Hematopoietic multipotent progenitor cell treated with erythropoietin and hydrocortisone succinate and interleukin-3 and kit ligand, for 8 days (in vitro differentiated cells): ENCODE measurements at regions not wholly inside any gene's neighbourhood (a gene's known extent, or its start where the extent isn't known, plus 50 kb on each side); places are given as distances from the start of the nearest gene placed in this dataset.

ENCODE experiments used
- DNase-seq: peaks from one replicate; pipeline ENCODE4 v3.0.0-alpha.2; 2015

DNA sequence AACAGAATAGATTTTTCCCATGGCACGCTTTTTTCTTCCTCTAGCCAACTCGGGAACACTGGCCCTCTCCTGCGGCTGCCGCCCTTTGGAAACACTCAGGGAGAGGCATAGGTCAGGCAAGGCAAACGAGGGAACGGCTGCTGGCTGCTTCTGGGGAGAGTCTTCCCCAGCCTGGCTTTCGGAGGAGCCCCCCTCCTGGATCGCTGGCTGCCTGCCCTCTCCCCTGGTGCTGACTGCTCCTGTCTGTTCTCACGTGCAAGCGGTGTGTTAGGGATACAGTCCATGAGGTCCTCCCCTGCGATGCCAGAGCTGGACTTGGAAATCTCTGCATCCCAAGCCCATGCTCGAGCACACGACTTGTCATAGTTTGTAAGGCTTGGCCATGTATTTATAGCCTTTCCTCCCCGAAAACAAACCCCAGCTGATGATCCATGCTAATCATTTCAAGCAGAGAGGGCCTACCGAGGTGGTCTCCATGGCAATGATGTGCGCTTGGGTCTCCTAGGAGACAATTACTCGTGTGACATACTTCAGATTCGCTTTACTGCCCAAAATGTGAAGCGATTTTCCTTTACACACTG is 315.6 kb upstream of the ATP10A start:
- DNase-seq = no peak

DNA sequence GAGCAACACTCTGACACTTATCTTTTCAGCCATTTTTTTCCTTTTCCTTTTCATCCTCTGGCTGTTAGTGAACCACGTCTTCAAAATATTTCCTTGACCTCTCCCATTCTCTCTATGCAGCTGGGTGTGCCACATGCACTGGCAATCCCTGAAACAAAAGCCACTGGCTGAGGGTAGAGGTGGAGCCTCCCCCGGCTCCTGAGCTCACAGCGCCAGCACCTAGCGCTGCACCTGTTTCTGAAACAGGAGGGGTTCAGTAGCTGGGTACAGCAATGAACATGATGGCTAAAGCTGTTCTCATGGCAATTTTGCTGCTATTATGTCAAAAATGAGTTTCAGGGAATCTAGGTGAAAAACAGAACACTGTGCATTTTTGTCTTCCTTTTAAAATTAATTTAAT is 314.7 kb upstream of the ATP10A start:
- DNase-seq = no peak

DNA sequence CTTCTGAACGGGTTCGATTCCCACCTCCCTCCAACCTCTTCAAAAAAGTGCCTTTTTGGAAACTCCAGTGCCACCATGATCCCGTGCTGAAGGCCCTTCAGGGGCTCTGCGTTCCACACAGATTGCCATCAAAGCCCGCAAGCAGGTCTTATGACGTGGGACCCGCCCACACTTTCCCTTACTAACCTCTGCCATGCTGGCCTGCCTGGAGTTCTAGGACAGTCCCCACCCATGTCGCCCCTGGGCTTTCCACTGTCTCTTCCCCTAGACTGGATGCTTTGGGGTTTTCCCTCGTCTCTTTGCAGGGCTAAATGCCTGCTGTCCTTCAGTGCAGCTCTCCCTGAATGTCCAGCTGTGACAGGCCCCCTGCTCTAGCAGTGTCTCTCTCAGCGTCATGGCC is 313.7 kb upstream of the ATP10A start:
- no peak for DNase-seq

DNA sequence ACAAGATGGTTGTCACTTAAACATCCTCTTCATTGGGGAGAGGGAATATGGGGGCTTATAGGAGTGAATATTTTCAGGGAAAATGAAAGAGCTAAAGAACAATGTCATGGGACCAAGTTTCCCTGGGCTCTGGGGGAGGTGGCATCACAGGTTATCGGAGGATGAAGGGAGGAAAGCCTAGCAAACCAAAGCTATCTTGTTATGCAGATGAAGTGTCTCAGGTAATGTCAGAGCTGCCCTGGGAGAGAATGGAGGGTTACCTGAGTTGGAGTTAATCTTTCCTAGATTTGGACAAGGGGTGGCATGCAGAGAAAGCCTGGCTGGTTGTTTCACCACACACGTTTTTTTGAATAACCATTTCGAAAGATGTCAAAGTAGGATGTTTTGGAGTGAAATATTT is 308.1 kb upstream of the ATP10A start:
- no peak for DNase-seq

DNA sequence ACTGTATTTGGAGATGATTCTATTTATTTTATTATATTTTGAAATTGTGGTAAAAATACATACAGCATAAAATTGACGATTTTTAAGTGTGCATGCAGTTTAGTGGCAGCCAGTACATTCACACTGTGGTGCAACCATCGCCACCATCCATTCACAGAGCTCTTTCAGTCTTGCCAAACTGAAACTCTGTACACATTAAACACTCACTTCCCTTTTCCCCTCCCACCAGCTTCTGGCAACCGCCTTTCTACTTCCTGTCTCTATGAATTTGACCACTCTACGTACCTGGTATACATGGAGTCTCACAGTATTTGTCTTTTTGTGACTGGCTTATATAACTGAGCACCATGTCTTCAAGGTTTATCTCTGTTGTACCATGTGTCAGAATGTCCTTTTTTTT is 303.3 kb upstream of the ATP10A start:
- no peak for DNase-seq

DNA sequence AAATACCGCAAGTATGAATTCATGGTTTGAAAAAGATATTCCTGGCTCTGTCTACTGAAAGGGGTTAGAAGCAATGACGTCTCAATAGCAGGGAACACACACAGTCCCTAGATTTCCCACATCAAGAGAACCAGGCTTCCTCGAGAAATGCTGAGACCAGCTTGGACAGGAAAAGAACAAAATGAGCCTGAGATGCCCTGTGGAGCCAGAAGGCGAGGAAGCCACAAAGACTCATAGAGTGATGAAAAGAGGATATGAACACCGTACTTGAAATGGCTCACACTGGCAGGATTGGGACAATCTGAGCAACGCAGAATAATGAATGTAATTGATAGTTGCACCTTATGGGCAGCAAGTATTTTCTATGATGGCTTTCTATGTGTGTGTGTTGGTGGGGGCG is 302.4 kb upstream of the ATP10A start:
- DNase-seq = no peak

DNA sequence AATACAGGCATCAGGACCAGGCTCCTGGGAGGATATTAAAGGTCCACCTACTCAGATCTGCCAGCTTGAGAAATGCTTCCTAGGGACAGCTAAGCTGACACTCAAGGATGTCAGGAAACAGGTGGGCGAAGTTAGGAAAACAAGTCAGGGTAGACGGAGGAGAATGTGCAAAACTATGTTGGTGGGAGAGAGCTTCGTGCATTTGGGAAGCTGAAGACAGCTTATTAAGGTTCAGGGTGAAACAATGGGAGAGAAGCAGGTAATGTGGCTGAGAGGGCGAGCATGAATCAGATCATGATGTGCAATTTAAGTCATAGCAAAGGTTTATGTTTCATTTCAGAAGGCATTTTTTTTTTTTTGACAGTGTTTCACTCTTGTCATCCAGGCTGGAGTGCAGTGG is 297.2 kb upstream of the ATP10A start:
- no peak for DNase-seq

DNA sequence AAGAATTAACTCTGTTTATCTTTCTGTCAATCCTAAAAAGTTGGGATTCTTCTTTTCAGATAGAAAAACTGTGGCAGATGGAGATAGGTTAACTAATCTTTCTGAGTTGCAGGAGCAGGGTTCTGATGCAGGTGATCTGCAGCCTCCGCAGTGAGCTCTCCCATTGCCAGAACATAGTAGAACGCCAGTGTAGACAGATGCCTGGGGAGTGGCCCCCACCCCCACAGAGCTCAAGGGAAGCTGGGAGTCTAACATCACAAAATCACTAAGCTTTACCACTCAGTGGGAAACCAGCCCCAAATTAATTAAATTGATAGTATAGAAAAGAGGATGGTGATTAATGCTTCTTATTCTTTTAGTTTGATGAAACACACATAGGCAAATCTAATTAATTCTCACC is 295.0 kb upstream of the ATP10A start:
- no peak for DNase-seq

DNA sequence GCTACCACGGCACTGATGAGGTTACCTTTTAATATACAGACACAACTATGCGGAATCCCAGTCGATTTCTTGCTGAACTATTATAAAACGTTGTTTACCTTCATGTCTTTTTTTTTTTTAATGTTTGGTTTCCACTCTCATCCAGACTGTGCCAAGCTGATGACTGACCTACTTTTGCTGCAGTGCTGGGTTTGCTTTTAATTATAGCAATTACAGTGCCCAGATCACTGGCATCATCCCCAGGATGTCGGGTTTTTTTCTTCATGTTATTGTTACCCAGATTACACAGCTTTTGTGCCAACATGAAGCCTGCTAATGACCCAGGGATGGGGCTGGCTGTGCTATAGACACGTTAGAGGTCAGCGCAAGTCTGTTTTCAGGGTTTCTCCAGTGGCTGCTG is 294.0 kb upstream of the ATP10A start:
- no peak for DNase-seq

DNA sequence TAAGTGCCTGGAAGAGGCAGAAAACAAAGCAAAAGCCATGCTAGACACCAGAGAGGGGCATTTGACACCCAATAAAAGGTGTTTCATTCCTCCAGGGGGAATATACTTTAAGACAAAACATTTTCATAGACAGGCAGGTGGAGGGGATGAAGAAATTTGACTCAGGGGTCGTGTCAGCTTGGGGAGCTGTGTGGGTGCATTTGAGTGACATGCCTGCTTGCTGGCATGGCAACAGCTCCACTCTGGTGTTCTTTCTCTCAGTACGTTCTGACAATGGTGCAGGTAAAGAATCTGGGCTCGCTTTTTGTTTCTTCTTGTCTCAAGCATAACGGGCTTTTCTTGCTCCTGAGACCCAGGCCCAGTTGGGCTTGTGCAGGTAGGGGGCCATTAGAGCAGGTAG is 292.9 kb upstream of the ATP10A start:
- no peak for DNase-seq

DNA sequence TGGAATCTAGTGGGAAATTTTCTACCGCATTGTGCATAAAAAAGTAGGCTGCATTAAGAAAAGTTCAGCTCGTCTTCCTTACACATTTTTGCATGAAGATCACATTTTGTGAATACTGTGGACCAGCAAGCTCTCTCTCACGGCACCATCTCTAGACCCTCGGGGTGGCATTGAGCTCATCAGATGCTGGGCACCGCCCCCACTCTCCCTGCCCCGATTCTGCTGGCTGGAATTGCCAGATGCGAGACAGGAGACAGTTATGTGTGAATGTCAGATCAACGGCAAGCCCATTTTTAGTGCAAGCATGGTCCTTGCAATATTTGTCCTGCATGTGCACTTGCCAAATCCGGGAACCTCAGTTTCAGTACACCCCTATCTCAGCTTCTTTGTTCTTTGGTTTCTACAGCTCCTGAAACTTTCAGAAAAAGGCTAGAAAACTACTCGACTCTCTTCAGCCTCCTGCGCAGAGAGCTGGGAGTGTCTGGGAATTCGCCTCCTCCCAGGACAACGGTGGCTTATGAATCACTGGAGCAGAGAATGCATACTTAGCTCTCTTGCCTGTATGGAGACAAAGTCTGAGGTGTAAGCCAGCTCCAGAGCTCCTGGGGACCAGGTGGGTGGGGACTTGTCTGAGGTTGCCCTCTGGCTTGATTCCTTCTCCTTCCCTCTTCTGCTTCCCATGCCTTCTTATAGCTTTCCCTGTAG is 285.2 kb upstream of the ATP10A start:
- DNase-seq = no peak

DNA sequence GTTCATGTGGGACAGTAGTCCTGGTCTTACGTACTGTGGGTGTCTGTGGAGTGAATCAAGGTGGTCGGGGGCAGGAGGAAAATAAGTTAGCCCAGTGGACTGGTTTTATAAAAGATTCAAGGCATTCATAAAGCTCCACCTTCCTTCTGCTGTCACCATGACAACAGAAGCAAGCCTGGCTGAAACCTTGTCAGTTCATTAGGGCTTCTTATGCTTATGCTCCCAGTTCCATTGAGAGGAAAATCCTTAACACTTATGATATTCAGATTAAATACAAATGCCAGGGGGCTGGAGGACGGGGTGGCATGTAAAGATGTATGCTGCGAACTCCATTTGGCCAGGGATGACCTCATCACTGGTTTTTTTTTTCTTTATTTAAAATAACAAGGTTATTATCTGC is 283.1 kb upstream of the ATP10A start:
- DNase-seq = no peak

DNA sequence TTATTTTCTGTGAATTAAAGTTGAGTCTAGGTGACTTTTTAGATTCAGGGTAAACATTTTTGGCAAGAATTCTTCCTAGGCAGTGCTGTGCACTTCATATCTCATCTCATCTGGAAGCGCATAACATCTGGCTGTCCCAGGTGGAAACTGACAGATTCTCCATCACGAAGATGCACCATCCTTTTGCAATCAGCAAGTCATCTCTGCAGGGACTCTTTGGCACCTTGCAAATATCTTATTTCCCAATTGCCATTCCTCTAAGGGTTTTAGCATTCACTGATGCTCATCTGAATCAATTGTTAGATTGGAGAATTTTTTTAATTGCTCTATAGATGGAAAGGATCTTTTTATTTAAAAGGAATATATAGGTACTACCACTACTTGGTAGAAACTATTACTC is 282.7 kb upstream of the ATP10A start:
- no peak for DNase-seq

DNA sequence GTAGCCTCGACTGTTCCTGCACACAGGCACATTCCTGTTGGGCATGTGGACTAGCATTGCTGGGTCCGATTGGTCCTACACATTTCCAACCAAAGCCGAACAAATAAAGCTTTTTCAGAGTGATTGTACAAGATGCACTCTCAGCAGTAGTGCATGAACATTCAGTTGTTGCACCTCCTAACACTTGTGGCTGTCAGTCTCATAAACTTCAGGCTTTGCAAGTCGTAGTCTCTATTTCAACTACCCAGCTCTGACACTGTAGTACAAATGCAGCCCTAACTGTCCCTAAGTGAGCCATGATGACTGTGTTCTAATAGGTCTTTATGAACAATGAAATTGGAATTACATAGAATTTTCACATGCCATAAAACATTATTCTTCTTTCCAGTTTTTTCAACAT is 281.7 kb upstream of the ATP10A start:
- DNase-seq = no peak

DNA sequence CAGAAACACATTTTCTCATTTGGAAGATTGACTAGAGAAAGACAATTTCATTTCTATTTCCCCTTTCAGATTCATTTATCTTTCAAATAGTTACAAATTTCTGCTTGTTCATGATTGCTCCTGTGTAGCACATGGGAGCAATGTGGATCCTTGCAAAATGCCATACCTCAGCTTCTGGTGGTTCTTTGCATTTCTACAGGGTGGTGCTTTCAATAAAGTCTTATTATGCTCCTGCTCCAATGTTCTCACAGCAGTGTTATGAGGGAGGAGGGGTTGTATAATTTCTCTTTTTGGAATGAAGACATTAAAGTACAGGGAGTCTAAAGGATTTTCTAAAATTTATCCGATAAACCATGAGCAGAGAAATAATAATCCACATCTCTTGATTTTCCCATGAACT is 280.1 kb upstream of the ATP10A start:
- no peak for DNase-seq

DNA sequence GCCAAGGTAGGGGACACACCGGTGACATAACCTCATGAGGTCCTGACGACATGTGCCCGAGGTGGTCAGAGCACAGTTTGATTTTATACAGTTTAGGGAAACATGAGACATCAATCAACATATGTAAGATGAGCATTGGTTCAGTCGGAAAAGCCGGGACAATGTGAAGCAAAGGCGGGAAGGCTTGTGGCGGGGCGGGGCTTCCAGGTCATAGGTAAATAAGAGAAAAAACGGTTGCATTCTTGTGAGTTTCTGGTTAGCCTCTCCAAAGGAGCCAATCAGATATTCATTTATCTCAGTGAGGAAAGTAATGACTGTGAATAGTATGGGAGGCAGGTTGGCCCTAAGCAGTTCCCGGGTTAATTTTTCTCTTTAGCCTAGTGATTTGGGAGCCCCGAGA is 271.7 kb upstream of the ATP10A start:
- DNase-seq = no peak

DNA sequence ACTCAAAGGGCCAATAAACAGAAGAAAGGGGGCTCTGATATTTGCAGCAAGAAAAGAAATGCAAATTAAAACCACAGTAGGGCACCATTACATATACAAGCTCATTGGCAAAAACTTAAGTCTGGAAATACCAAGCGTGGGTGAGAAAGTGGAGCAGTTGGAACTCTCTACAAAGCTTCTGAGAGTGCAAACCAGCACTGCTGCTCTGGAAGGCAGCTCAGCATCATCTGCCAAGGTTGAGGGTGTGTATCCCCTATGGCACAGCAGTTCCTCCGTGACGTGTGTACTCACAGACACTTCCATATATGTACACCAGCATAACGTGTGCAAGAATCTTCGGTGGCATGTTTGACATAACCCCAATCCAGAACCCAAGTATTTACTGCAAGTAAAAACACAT is 271.0 kb upstream of the ATP10A start:
- DNase-seq = no peak

DNA sequence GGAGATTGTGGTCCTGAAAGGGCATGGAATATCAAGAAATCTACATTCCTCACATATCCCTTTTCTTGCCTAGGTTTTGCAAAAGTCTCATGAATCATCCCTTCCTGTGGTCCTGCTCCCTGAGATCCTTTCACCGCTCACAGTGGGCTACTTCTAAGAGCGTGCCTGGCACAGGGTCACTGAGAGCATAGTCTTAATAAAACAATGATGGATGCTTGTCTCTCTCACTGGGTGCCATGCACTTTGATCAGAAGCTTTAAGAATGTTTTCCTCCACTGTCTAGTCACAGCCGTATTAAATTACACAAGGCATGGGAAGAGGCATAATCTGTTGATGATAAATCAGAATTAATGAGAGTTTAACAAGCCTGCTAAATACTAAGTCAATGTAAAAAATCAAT is 269.7 kb upstream of the ATP10A start:
- DNase-seq = no peak

DNA sequence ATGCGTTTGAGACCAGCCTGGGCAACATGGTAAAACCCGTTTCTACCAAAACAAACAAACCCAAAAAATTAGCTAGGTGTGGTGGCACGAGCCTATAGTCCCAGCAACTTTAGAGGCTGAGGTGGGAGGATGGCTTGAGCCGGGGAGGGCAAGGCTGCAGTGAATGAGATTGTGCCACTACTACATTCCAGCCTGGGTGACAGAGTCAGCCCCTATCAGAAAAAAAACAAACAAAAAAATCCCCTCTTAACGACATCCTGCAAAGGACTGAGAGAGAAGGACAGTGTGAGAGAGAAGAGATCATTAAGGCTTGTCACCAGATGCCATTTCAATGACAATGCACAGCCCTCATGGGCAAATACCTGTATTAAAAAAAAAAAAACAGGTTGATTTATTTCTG is 266.7 kb upstream of the ATP10A start:
- no peak for DNase-seq

DNA sequence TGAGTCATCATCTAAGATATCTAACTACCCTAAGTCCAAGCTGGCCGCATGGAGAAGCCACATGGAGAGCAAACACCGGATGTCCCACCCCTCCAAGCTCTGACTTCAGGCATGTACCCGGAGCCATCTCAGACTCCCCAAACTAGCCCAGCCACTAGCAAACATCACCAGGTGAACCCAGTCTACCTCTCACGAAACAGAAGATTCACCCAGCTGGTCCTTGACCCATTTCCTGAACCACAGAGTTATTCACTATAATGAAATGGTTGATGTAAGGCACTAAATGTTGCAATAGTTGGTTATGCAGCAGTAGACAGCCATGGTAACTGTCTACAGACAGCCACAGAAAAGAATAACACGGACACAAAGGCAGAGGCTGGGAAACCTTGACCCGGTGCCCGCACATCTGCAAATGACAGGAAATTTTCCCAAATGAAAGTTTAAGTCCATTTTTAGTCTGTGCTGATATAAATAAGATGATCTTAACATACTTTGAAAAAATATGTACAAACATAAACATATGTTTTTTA is 265.5 kb upstream of the ATP10A start:
- no peak for DNase-seq

DNA sequence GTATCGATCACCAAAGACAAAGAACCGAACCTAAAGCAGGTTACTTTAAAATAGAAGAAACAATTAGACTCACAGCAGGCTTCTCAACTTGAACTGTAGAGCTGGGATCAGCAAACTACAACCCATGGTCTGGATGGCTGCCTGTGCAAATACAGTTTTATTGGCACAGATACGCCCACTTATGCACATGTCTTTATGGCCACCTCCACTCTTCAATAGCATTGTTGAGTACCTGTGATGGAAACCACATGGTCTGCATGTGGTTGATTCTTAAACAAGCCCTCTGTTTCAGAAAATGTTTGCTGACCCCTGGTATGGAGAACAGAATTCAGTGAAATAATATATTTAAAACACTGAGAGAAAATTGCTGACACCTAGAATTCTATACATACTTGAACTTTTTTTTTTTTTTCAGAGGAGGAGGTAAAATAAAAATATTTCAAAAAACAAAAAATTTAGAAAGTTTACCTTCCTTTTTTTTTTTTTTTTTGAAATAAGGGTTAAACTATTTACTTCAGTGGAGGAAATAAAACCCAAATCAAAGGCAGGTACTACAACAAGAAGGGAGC is 263.8 kb upstream of the ATP10A start:
- no peak for DNase-seq

DNA sequence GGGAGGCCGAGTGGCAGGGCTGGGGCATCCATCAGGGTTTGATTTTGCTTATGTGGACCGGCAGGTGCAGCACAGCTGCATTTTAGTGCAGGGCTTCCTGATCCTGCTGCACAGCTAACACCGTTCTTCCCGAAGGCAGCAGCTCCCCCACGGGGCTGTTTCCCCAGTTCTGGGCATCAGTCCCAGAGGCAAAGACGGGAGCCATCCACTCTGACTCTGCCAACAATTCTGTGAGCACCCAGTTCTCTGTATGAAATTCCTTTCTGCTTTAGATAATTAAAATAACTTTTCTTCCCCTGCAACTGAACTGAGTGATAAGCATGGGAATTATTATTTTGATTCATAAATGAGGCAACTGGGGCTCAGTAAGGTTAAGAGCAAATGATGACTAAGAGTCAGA is 262.9 kb upstream of the ATP10A start:
- DNase-seq = no peak

DNA sequence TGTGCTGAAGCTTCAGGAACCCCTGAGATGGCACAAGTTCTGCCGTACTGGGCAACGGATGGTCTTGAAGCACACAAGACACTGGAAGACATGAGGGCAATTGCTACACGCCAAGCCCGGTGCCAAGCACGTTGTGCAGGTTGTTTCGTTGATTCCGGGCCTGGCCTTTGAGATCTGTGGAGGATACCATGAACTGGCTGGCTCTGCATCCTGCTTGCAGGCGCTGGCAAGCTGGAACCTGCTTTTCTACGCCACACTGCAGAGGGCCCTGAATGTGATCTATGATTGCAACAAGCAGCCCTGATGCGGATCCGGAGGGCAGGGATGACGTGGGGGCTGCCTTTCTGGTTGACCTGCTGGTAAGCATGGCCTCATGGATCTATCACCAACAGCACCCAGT is 262.5 kb upstream of the ATP10A start:
- DNase-seq = no peak

DNA sequence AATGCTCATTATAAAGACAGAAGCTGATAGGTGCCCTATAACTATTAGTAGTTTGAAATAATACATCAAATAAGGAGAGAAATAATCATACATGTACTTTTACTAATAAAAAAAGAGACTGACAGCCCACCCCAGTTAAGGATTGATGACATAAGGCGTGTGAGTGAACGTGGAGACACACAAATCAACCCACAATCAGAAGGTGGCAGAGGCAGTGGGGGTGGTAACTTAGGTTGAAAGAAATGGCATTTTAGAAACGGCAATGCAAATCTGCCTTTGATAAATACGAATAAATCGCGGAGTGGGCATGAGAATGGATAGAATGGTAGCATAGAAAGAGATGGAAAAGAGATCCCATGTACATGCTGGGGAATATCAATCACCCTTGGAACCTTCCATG is 256.2 kb upstream of the ATP10A start:
- no peak for DNase-seq
